IMR-90 (cell line): ENCODE measurements at regions not wholly inside any gene's neighbourhood (a gene's known extent, or its start where the extent isn't known, plus 50 kb on each side); places are given as distances from the start of the nearest gene placed in this dataset.

Source experiments
- ATAC-seq: fragments of 200-7000 bp; cut with Tn5 transposase; 2 replicates; pipeline ENCODE4 v1.9.1; 2020; ENCODE audit warnings: low read depth, mild to moderate bottlenecking, moderate library complexity
- BruUV-seq: library from RNA; stranded (reverse); fragments of 400-500 nt; replicated peaks from 2 replicates; lab custom pipeline; 2021; lab: Mats Ljungman, UMichigan
- CTCF ChIA-PET: fragments of 300-600 bp; formaldehyde crosslinking; extraction: SDS; loops from one replicate; lab custom pipeline; 2021; ENCODE audit warnings: antibody characterized with exemption; lab: Yijun Ruan, JAX
- POLR2A ChIA-PET: fragments of 300-600 bp; sonication (Branson Sonifier 250); formaldehyde crosslinking; loops from one replicate; lab custom pipeline; 2022; ENCODE audit warnings: antibody characterized with exemption; ENCODE audit not compliant: unreplicated experiment; lab: Charles Lee
- DNase-seq: peaks from one replicate; pipeline ENCODE4 v3.0.0; 2013
- H2AFZ ChIP-seq: replicated peaks from 2 replicates; pipeline ENCODE3; 2013; ENCODE audit warnings: low read length, mild to moderate bottlenecking; ENCODE audit not compliant: poor library complexity
- H2AK5ac ChIP-seq: 2 replicates; pipeline ENCODE4 v1.6.1; 2013; ENCODE audit warnings: low read depth, low read length, inconsistent platforms
- H2AK9ac ChIP-seq: replicated peaks from 2 replicates; pipeline ENCODE3; 2013; ENCODE audit warnings: mild to moderate bottlenecking, low read depth, low read length, moderate library complexity; ENCODE audit not compliant: poor library complexity
- H2BK120ac ChIP-seq: 2 replicates; pipeline ENCODE4 v1.6.1; 2013; ENCODE audit warnings: low read depth, low read length, inconsistent platforms
- H2BK15ac ChIP-seq: 3 replicates; pipeline ENCODE4 v1.6.1; 2013; ENCODE audit warnings: low read depth, low read length, inconsistent platforms
- H2BK20ac ChIP-seq: 2 replicates; pipeline ENCODE4 v1.6.1; 2013; ENCODE audit warnings: low read depth, mild to moderate bottlenecking, inconsistent platforms, low read length, moderate library complexity
- H2BK5ac ChIP-seq: 2 replicates; pipeline ENCODE4 v1.6.1; 2013; ENCODE audit warnings: mild to moderate bottlenecking, low read depth, low read length, inconsistent platforms; ENCODE audit not compliant: poor library complexity, severe bottlenecking
- H3K14ac ChIP-seq: replicated peaks from 2 replicates; pipeline ENCODE4 v1.6.1; 2013; ENCODE audit warnings: low read depth, low read length, inconsistent platforms
- H3K18ac ChIP-seq: 2 replicates; pipeline ENCODE4 v1.6.1; 2013; ENCODE audit warnings: low read depth, low read length, control low read depth
- H3K23ac ChIP-seq: 2 replicates; pipeline ENCODE4 v1.6.1; 2013; ENCODE audit warnings: low read depth, low read length, inconsistent platforms
- H3K27ac ChIP-seq: 2 replicates; pipeline ENCODE4 v1.5.1; 2013; ENCODE audit warnings: mild to moderate bottlenecking, control low read depth, low read length; ENCODE audit not compliant: insufficient read depth
- H3K27me3 ChIP-seq: 2 replicates; pipeline ENCODE4 v1.6.1; 2013; ENCODE audit warnings: low read length; ENCODE audit not compliant: control insufficient read depth, insufficient read depth
- H3K36me3 ChIP-seq: 2 replicates; pipeline ENCODE4 v1.6.1; 2013; ENCODE audit warnings: low read length, mixed read lengths; ENCODE audit not compliant: control insufficient read depth, insufficient read depth
- H3K4ac ChIP-seq: 2 replicates; pipeline ENCODE4 v1.6.1; 2013; ENCODE audit warnings: low read depth, low read length, inconsistent platforms
- H3K4me1 ChIP-seq: 2 replicates; pipeline ENCODE4 v1.6.1; 2013; ENCODE audit warnings: low read length, mixed read lengths; ENCODE audit not compliant: control insufficient read depth, insufficient read depth
- H3K4me2 ChIP-seq: 2 replicates; pipeline ENCODE4 v1.6.1; 2013; ENCODE audit warnings: low read depth, mild to moderate bottlenecking, control low read depth, low read length, moderate library complexity
- H3K4me3 ChIP-seq: 2 replicates; pipeline ENCODE4 v1.5.1; 2013; ENCODE audit warnings: low read depth, mild to moderate bottlenecking, control low read depth, low read length, moderate library complexity; ENCODE audit not compliant: insufficient read depth
- H3K56ac ChIP-seq: 2 replicates; pipeline ENCODE4 v1.6.1; 2013; ENCODE audit warnings: low read length, inconsistent platforms; ENCODE audit not compliant: insufficient read depth; ENCODE audit errors: extremely low read depth
- H3K79me1 ChIP-seq, 2 experiments: 2 replicates each; pipeline ENCODE4 v1.6.1; 2013; ENCODE audit warnings: low read length in 2 of 2, inconsistent platforms in 1 of 2, low read depth in 1 of 2
- H3K9ac ChIP-seq: 2 replicates; pipeline ENCODE4 v1.6.1; 2013; ENCODE audit warnings: low read depth, low read length, control low read depth
- H3K9me1 ChIP-seq: 2 replicates; pipeline ENCODE4 v1.6.1; 2013; ENCODE audit warnings: low read length, inconsistent platforms; ENCODE audit not compliant: insufficient read depth
- H3K9me3 ChIP-seq: 2 replicates; pipeline ENCODE4 v1.6.1; 2013; ENCODE audit warnings: low read length; ENCODE audit not compliant: control insufficient read depth, insufficient read depth
- H4K20me1 ChIP-seq: 2 replicates; pipeline ENCODE4 v1.6.1; 2013; ENCODE audit warnings: low read length, inconsistent platforms; ENCODE audit not compliant: insufficient read depth
- H4K5ac ChIP-seq: 2 replicates; pipeline ENCODE4 v1.6.1; 2013; ENCODE audit warnings: mild to moderate bottlenecking, low read depth, low read length, control low read depth
- H4K8ac ChIP-seq, 2 experiments: 2 replicates each; pipeline ENCODE4 v1.6.1; 2013; ENCODE audit warnings: low read depth in 2 of 2, low read length in 2 of 2, control low read depth in 1 of 2, inconsistent platforms in 1 of 2
- H4K91ac ChIP-seq: 2 replicates; pipeline ENCODE4 v1.6.1; 2013; ENCODE audit warnings: low read depth, low read length, inconsistent platforms; ENCODE audit not compliant: insufficient read depth
- BHLHE40 ChIP-seq: fragments of 150-350 bp; IDR thresholded peaks from 2 replicates; pipeline ENCODE4 v1.6.1; 2016; ENCODE audit warnings: mild to moderate bottlenecking, low read depth, low read length
- FOS ChIP-seq: fragments of 150-350 bp; IDR thresholded peaks from 2 replicates; pipeline ENCODE4 v1.6.1; 2016; ENCODE audit warnings: low read depth, low read length
- MAFK ChIP-seq: IDR thresholded peaks from 2 replicates; pipeline ENCODE4 v1.6.1; 2012; ENCODE audit warnings: low read depth, low read length, improper control_type of control experiment
- MAZ ChIP-seq: IDR thresholded peaks from 2 replicates; pipeline ENCODE4 v1.6.1; 2012; ENCODE audit warnings: low read depth, mild to moderate bottlenecking, low read length, improper control_type of control experiment, moderate library complexity, borderline replicate concordance
- WGBS, 2 experiments: methylation state at CpG; one replicate each; pipeline versions ENCODE4 v1.1.5 to v1.1.7; 2013; ENCODE audit warnings: missing lambda C conversion rate in 2 of 2; ENCODE audit not compliant: insufficient read length in 1 of 2; ENCODE audit errors: extremely low coverage in 2 of 2; 5-methylcytosine and 5-hydroxymethylcytosine counted together
- dilution Hi-C: fragments of 300-500 bp; cut with HindIII; formaldehyde crosslinking; loops from one replicate; pipeline ENCODE4 v1.14.3; 2018; ENCODE audit warnings: low sequenced_read_pairs; ENCODE audit not compliant: unreplicated experiment
- in situ Hi-C: fragments of 300-500 bp; cut with MboI; formaldehyde crosslinking; loops from 3 replicates; pipeline ENCODE4 v1.14.3; 2019; ENCODE audit warnings: low sequenced_read_pairs, inconsistent platforms, mixed read lengths
- intact Hi-C: fragments of 100-400 bp; cut with micrococcal nuclease; formaldehyde crosslinking; loops from 2 replicates; pipeline ENCODE4 v1.10.0; 2022

DNA sequence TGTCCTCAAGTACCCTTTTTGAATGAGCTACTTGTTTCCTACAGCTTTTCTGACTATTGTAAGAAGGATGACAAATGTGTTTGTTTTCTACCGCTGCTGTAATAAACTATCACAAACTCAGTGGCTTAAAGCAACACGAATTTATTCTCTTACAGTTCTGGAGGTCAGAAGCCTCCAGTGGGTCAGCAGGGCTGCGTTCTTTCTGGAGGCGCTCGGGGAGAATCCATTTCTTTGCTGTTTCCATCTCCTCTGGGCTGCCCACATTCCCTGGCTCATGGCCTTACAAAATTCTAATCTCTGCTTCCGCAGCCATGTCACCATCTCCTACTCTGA, 128.5 kb downstream of the SPP2 start:
- no peak overlapping the region for H4K91ac ChIP-seq
- H3K4me3 ChIP-seq: no peak overlapping the region
- no peaks in the 10 kb centered on the region for H3K79me1 ChIP-seq
- no peak overlapping the region for H3K18ac ChIP-seq
- H3K36me3 ChIP-seq: no peaks in the 10 kb centered on the region
- no peaks in the 10 kb centered on the region for H3K9me3 ChIP-seq
- no peak overlapping the region for H3K27ac ChIP-seq
- no peak overlapping the region for H3K9ac ChIP-seq
- H2BK5ac ChIP-seq: no peak overlapping the region
- no peak overlapping the region for H2BK120ac ChIP-seq
- no peaks in the 10 kb centered on the region for H4K20me1 ChIP-seq
- no peaks in the 10 kb centered on the region for H3K9me1 ChIP-seq
- no peak overlapping the region for H2AK5ac ChIP-seq
- H3K27me3 ChIP-seq: peaks cover 28% of the 10 kb centered on the region
- no peak overlapping the region for H4K5ac ChIP-seq
- H4K8ac ChIP-seq: no peak overlapping the region
- ChIA-PET CTCF (no interaction called here), POLR2A (no interaction called here)
- no peak overlapping the region for H3K56ac ChIP-seq
- TF ChIP-seq MAFK (no peak), MAZ (no peak), FOS (no peak), BHLHE40 (no peak)
- no peaks in the 10 kb centered on the region for H3K4me1 ChIP-seq
- H3K4ac ChIP-seq: no peak overlapping the region
- H3K23ac ChIP-seq: no peak overlapping the region
- dilution Hi-C loops: no loop called here
- no peak for DNase-seq
- intact Hi-C loops: no loop called here
- WGBS, 2 experiments: 20% methylated on average over 1 of the region's 6 CpGs; no CpG with 5 or more reads in 1 of the 2 experiments
- no peak overlapping the region for H2AFZ ChIP-seq
- H3K4me2 ChIP-seq: no peak overlapping the region
- in situ Hi-C loops: no loop called here
- ATAC-seq: no peak
- no TSS peak for BruUV-seq
- no peak overlapping the region for H2BK15ac ChIP-seq
- no peak overlapping the region for H3K14ac ChIP-seq
- H2AK9ac ChIP-seq: no peak overlapping the region
- H2BK20ac ChIP-seq: no peak overlapping the region
